GM19023 (cell line): ENCODE measurements at regions not wholly inside any gene's neighbourhood (a gene's known extent, or its start where the extent isn't known, plus 50 kb on each side); places are given as distances from the start of the nearest gene placed in this dataset.

ENCODE experiments used
- ATAC-seq: cut with Tn5 transposase; IDR thresholded peaks from one replicate; pipeline ENCODE4 v1.9.1; 2021; ENCODE audit warnings: mild to moderate bottlenecking, moderate library complexity; ENCODE audit not compliant: unreplicated experiment

GRCh38 chr1:94599095-94599813 is 57.7 kb upstream of the F3 start:
- ATAC-seq = no peak

DNA sequence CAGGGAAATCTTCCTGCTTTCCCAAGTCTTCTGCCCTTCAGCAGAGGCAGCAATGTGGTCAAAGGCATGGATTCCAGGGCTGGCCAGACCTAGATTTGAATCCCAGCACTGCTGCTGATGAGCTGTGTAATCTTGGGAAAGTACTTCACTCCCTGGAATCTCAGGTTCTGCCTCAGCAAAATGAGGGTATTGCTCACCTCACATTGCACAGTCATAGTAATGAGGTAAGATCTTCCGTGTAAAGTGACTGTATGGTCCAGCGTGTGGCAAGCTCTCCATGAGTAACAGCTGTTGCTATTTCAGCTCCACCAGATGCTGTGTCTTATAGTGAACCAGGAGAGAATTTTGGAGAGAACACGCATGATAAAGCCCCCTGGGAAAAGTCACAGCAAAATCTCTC is 56.1 kb upstream of the F3 start:
- ATAC-seq = no peak

- ATAC-seq = no peak
Observed at GRCh38 chr1:94596260-94596659, 54.7 kb upstream of the F3 start.

- no peak for ATAC-seq
Observed at GRCh38 chr1:94595658-94596057, 54.1 kb upstream of the F3 start.

DNA sequence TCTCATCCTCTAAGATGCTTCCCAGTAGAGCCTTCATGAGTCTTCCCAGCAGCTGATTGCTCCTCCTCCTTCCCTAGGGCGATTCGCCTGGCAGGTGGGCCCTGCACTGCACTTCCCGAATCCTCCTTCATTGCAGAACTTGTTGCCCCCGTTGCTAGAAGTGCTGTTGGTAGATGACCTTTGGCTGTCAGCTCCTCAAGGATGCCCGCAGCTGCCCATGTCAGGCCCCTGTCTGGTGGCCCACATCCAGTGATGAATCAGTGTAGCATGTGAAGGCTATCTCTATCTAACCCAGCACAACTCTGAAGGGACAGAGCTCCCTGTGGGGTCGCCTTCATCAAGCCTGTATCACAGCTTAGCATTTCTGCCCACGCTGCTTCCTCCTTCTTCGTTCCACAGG is 52.1 kb upstream of the F3 start:
- ATAC-seq = no peak

- ATAC-seq = no peak
Observed at GRCh38 chr1:94592571-94592920, 51.0 kb upstream of the F3 start.

- no peak for ATAC-seq
Observed at GRCh38 chr1:94591823-94592570, 50.4 kb upstream of the F3 start.
